Common myeloid progenitor, CD34-positive (primary cell): ENCODE measurements at regions not wholly inside any gene's neighbourhood (a gene's known extent, or its start where the extent isn't known, plus 50 kb on each side); places are given as distances from the start of the nearest gene placed in this dataset.

Experiments used
- CTCF ChIA-PET: fragments of 350-600 bp; sonication (Branson Sonifier 250); formaldehyde crosslinking; loops from one replicate; lab custom pipeline; 2021; ENCODE audit warnings: antibody characterized with exemption; lab: Charles Lee
- POLR2A ChIA-PET: fragments of 350-600 bp; sonication (Branson Sonifier 250); formaldehyde crosslinking; loops from one replicate; lab custom pipeline; 2021; ENCODE audit warnings: antibody characterized with exemption; lab: Charles Lee
- DNase-seq, 3 donors: peaks; one replicate each; pipeline versions ENCODE4 v3.0.0 to v3.0.0-alpha.2; 2013
- H3K27ac ChIP-seq, 2 experiments: 1 replicate in 1 of 2; 2 replicates in 1 of 2; pipeline ENCODE4 v1.7.0; 2013; ENCODE audit warnings: inconsistent platforms in 2 of 2, low read length in 2 of 2, mild to moderate bottlenecking in 2 of 2, low read depth in 1 of 2, moderate library complexity in 1 of 2; ENCODE audit not compliant: severe bottlenecking in 2 of 2, insufficient read depth in 1 of 2, poor library complexity in 1 of 2
- H3K27me3 ChIP-seq, 5 experiments: replicated peaks in 2 of 5; 1 replicate in 3 of 5; 2 replicates in 2 of 5; pipeline versions ENCODE4 v1.6.1 to v1.7.0; 2013; ENCODE audit warnings: low read length in 4 of 5, mild to moderate bottlenecking in 2 of 5, moderate library complexity in 2 of 5, inconsistent platforms in 1 of 5; ENCODE audit not compliant: insufficient read depth in 5 of 5, control insufficient read depth in 4 of 5
- H3K36me3 ChIP-seq, 4 experiments: 1 replicate in 2 of 4; 2 replicates in 2 of 4; pipeline versions ENCODE4 v1.6.1 to v1.7.0; 2013; ENCODE audit warnings: low read length in 3 of 4, control low read depth in 1 of 4, mild to moderate bottlenecking in 1 of 4; ENCODE audit not compliant: control insufficient read depth in 4 of 4, insufficient read depth in 4 of 4
- H3K4me1 ChIP-seq, 4 experiments: 1 replicate in 3 of 4; 2 replicates in 1 of 4; pipeline versions ENCODE4 v1.6.1 to v1.7.1; 2013; ENCODE audit warnings: low read length in 3 of 4, mild to moderate bottlenecking in 3 of 4, control low read depth in 1 of 4, inconsistent platforms in 1 of 4, moderate library complexity in 1 of 4; ENCODE audit not compliant: control insufficient read depth in 4 of 4, insufficient read depth in 4 of 4; ENCODE audit errors: control extremely low read depth in 1 of 4
- H3K4me3 ChIP-seq, 7 experiments: 1 replicate in 4 of 7; 2 replicates in 3 of 7; pipeline versions ENCODE4 v1.5.1 to v1.7.0; 2013; ENCODE audit warnings: mild to moderate bottlenecking in 7 of 7, low read length in 6 of 7, moderate library complexity in 6 of 7, inconsistent platforms in 2 of 7, low read depth in 2 of 7, control low read depth in 1 of 7; ENCODE audit not compliant: insufficient read depth in 4 of 7, control insufficient read depth in 1 of 7; ENCODE audit errors: extremely low read depth in 1 of 7
- H3K9me3 ChIP-seq, 5 experiments: 1 replicate in 4 of 5; 2 replicates in 1 of 5; pipeline versions ENCODE4 v1.6.1 to v1.7.1; 2013; ENCODE audit warnings: low read length in 4 of 5, mild to moderate bottlenecking in 2 of 5, inconsistent platforms in 1 of 5, low read depth in 1 of 5, moderate library complexity in 1 of 5; ENCODE audit not compliant: control insufficient read depth in 4 of 5, insufficient read depth in 2 of 5; ENCODE audit errors: control extremely low read depth in 1 of 5
- WGBS: methylation state at CpG from one replicate; pipeline ENCODE4 v1.1.5; 2013; ENCODE audit not compliant: insufficient coverage; 5-methylcytosine and 5-hydroxymethylcytosine counted together

GRCh38 chr13:86161257-86161656 lies 362.0 kb upstream of the SLITRK6 start:
- no peaks in the 10 kb centered on the region for H3K4me1 ChIP-seq
- H3K27me3 ChIP-seq: no peaks in the 10 kb centered on the region
- no peak overlapping the region for H3K4me3 ChIP-seq
- no peak for DNase-seq
- no peak overlapping the region for H3K27ac ChIP-seq
- WGBS: no CpG with 5 or more reads among the region's 1 CpG
- H3K9me3 ChIP-seq: no peaks in the 10 kb centered on the region
- ChIA-PET CTCF (no interaction called here), POLR2A (no interaction called here)
- no peaks in the 10 kb centered on the region for H3K36me3 ChIP-seq

GRCh38 chr13:86155756-86156155 lies 356.5 kb upstream of the SLITRK6 start:
- H3K4me3 ChIP-seq: no peak overlapping the region
- ChIA-PET CTCF (no interaction called here), POLR2A (no interaction called here)
- no peaks in the 10 kb centered on the region for H3K36me3 ChIP-seq
- no peaks in the 10 kb centered on the region for H3K4me1 ChIP-seq
- no peak overlapping the region for H3K27ac ChIP-seq
- H3K27me3 ChIP-seq: no peaks in the 10 kb centered on the region
- DNase-seq: no peak
- H3K9me3 ChIP-seq: no peaks in the 10 kb centered on the region
- 100% methylated on average over 1 of the region's 3 CpGs for WGBS

- ChIA-PET CTCF (no interaction called here), POLR2A (no interaction called here)
- no peaks in the 10 kb centered on the region for H3K4me1 ChIP-seq
- 97% methylated on average over 4 of the region's 4 CpGs for WGBS
- no peaks in the 10 kb centered on the region for H3K36me3 ChIP-seq
- no peak overlapping the region for H3K4me3 ChIP-seq
- H3K9me3 ChIP-seq: no peaks in the 10 kb centered on the region
- DNase-seq: no peak
- no peak overlapping the region for H3K27ac ChIP-seq
- no peaks in the 10 kb centered on the region for H3K27me3 ChIP-seq
These were observed 342.9 kb upstream of the SLITRK6 start for GRCh38 chr13:86142080-86142479.

- Histone ChIP-seq H3K4me3 (no peak overlapping the region), H3K36me3 (no peaks in the 10 kb centered on the region), H3K27me3 (no peaks in the 10 kb centered on the region), H3K4me1 (no peaks in the 10 kb centered on the region), H3K27ac (no peak overlapping the region), H3K9me3 (no peaks in the 10 kb centered on the region)
- POLR2A ChIA-PET: no interaction called here
- DNase-seq: no peak
- CTCF ChIA-PET: no interaction called here
These were observed 336.6 kb upstream of the SLITRK6 start for GRCh38 chr13:86135856-86136255.

GRCh38 chr13:86121881-86122280 lies 322.7 kb upstream of the SLITRK6 start:
- POLR2A ChIA-PET: no interaction called here
- no peak for DNase-seq
- no peak overlapping the region for H3K27ac ChIP-seq
- no peaks in the 10 kb centered on the region for H3K36me3 ChIP-seq
- CTCF ChIA-PET: no interaction called here
- no CpG with 5 or more reads among the region's 3 CpGs for WGBS
- H3K9me3 ChIP-seq: no peaks in the 10 kb centered on the region
- H3K4me1 ChIP-seq: no peaks in the 10 kb centered on the region
- no peak overlapping the region for H3K4me3 ChIP-seq
- no peaks in the 10 kb centered on the region for H3K27me3 ChIP-seq

GRCh38 chr13:86109107-86109506 lies 309.9 kb upstream of the SLITRK6 start:
- CTCF ChIA-PET: no interaction called here
- POLR2A ChIA-PET: no interaction called here
- Histone ChIP-seq H3K36me3 (no peaks in the 10 kb centered on the region), H3K27ac (no peak overlapping the region), H3K4me1 (no peaks in the 10 kb centered on the region), H3K4me3 (no peak overlapping the region), H3K27me3 (no peaks in the 10 kb centered on the region), H3K9me3 (peaks cover 0 to 2% (median 0%) of the 10 kb centered on the region in 5 experiments)
- WGBS: no CpG with 5 or more reads among the region's 1 CpG
- DNase-seq: no peak

- Histone ChIP-seq H3K36me3 (no peaks in the 10 kb centered on the region), H3K4me3 (no peak overlapping the region), H3K27me3 (no peaks in the 10 kb centered on the region), H3K27ac (no peak overlapping the region), H3K9me3 (peaks cover 0 to 2% (median 0%) of the 10 kb centered on the region in 5 experiments), H3K4me1 (no peaks in the 10 kb centered on the region)
- WGBS: 100% methylated on average over 2 of the region's 3 CpGs
- POLR2A ChIA-PET: no interaction called here
- DNase-seq: no peak
- CTCF ChIA-PET: interaction anchor here (0.6 kb wide), 1 partner anchor 20 kb away, joined by 3 read pairs; no protein-coding TSS in a partner anchor
These were observed 309.1 kb upstream of the SLITRK6 start for GRCh38 chr13:86108334-86108733.
